Prostate gland (tissue), 2 donors: ENCODE measurements at regions not wholly inside any gene's neighbourhood (a gene's known extent, or its start where the extent isn't known, plus 50 kb on each side); places are given as distances from the start of the nearest gene placed in this dataset.

Experiments
- DNase-seq: peaks from one replicate; pipeline ENCODE4 v3.0.0-alpha.2; 2019; ENCODE audit warnings: low spot score
- H3K27ac ChIP-seq, 2 donors: fragments of 200-600 bp; sonication (generic); 2 replicates each; pipeline ENCODE4 v1.5.1; 2017 to 2019
- H3K27me3 ChIP-seq: fragments of 200-600 bp; sonication (generic); replicated peaks from 2 replicates; pipeline ENCODE4 v1.5.1; 2019; ENCODE audit not compliant: insufficient read depth
- H3K36me3 ChIP-seq, 2 donors: fragments of 200-600 bp; sonication (generic); 1 replicate in 1 of 2; 2 replicates in 1 of 2; pipeline versions ENCODE4 v1.5.1 to v1.8.1; 2017 to 2019
- H3K4me1 ChIP-seq: fragments of 200-600 bp; sonication (generic); replicated peaks from 2 replicates; pipeline ENCODE4 v1.5.1; 2019
- H3K4me3 ChIP-seq, 2 donors: fragments of 200-600 bp; sonication (generic); 2 replicates each; pipeline ENCODE4 v1.5.1; 2017 to 2019
- H3K9me3 ChIP-seq: fragments of 200-600 bp; sonication (generic); 2 replicates; pipeline ENCODE4 v1.5.1; 2017
- POLR2A ChIP-seq: fragments of 450-650 bp; IDR thresholded peaks from one replicate; pipeline ENCODE4 v1.6.1; 2016; ENCODE audit warnings: antibody characterized with exemption, mild to moderate bottlenecking
- POLR2AphosphoS5 ChIP-seq: sonication (generic); formaldehyde crosslinking; IDR thresholded peaks from one replicate; pipeline ENCODE4 v1.6.1; 2017; ENCODE audit warnings: antibody characterized with exemption
- WGBS: methylation state at CpG from one replicate; pipeline ENCODE4 v1.1.5; 2018; 5-methylcytosine and 5-hydroxymethylcytosine counted together
- intact Hi-C: fragments of 100-400 bp; cut with DNase I; formaldehyde crosslinking; loops from one replicate; pipeline ENCODE4 v1.14.2; 2022
- TF ChIP-seq, protein P1 (sequence below), 4 experiments: fragments of 200-600 bp in 2 of 4; fragments of 450-650 bp in 2 of 4; sonication (generic) in 2 of 4; IDR thresholded peaks; 1 replicate in 3 of 4; 2 replicates in 1 of 4; pipeline ENCODE4 v1.5.1; 2016 to 2019; ENCODE audit warnings: antibody characterized with exemption in 4 of 4, mild to moderate bottlenecking in 2 of 4, moderate library complexity in 2 of 4

DNA sequence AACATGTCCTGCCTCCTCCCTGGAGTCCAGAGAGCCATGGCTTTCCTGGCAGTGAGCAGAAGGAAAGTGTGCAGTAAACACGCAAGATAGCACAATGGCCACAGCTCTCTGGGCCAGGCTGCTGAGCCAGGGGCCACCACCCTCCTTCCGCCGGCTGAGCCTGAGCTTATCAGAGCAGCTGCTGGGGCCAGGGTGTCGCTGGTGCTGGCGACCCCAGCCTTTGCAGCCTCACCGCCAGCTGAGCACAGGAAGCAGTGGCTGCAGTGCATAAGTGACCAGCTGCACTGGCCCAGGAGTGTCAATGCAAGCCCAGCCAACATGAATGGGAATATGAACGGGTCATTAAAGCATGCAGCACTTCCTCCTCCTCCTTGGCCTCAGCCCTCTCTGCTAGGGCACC is 172.0 kb downstream of the ZFP36L2 start:
- Histone ChIP-seq H3K9me3 (no peaks in the 10 kb centered on the region), H3K27me3 (no peaks in the 10 kb centered on the region), H3K27ac (no peak overlapping the region), H3K4me1 (no peaks in the 10 kb centered on the region), H3K36me3 (no peaks in the 10 kb centered on the region), H3K4me3 (no peak overlapping the region)
- intact Hi-C loops: no loop called here
- TF ChIP-seq, protein P1, sequence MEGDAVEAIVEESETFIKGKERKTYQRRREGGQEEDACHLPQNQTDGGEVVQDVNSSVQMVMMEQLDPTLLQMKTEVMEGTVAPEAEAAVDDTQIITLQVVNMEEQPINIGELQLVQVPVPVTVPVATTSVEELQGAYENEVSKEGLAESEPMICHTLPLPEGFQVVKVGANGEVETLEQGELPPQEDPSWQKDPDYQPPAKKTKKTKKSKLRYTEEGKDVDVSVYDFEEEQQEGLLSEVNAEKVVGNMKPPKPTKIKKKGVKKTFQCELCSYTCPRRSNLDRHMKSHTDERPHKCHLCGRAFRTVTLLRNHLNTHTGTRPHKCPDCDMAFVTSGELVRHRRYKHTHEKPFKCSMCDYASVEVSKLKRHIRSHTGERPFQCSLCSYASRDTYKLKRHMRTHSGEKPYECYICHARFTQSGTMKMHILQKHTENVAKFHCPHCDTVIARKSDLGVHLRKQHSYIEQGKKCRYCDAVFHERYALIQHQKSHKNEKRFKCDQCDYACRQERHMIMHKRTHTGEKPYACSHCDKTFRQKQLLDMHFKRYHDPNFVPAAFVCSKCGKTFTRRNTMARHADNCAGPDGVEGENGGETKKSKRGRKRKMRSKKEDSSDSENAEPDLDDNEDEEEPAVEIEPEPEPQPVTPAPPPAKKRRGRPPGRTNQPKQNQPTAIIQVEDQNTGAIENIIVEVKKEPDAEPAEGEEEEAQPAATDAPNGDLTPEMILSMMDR (IDR thresholded peaks at IDR 0.05): no peak
- TF ChIP-seq POLR2A (no peak), POLR2AphosphoS5 (no peak)
- 84% methylated on average over 7 of the region's 7 CpGs for WGBS
- no peak for DNase-seq

DNA sequence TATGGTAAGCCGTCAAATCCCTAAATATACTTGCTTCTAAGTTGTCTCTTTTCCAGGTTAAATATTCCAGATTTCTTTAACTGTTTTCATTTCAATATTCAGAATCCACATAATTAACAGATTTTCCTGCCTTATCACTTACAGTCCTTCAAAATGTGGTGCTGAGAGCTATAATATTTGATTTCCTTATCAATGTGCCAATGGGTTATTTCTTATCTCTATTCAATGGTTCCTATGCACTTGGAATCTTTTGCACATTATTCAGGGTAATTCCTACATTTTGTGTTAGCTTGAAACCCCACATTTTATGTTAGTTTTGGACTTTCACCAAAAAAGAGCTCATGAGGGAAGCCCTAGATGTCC is 173.5 kb downstream of the ZFP36L2 start:
- no peaks in the 10 kb centered on the region for H3K27me3 ChIP-seq
- H3K4me3 ChIP-seq: no peak overlapping the region
- no peaks in the 10 kb centered on the region for H3K36me3 ChIP-seq
- no peak overlapping the region for H3K27ac ChIP-seq
- DNase-seq: no peak
- no peaks in the 10 kb centered on the region for H3K9me3 ChIP-seq
- WGBS: 100% methylated on average over 1 of the region's 1 CpG
- intact Hi-C loops: no loop called here
- no peaks in the 10 kb centered on the region for H3K4me1 ChIP-seq
- TF ChIP-seq, protein P1 (IDR thresholded peaks at IDR 0.05): no peak
- no peak for TF ChIP-seq POLR2A
- no peak for TF ChIP-seq POLR2AphosphoS5

DNA sequence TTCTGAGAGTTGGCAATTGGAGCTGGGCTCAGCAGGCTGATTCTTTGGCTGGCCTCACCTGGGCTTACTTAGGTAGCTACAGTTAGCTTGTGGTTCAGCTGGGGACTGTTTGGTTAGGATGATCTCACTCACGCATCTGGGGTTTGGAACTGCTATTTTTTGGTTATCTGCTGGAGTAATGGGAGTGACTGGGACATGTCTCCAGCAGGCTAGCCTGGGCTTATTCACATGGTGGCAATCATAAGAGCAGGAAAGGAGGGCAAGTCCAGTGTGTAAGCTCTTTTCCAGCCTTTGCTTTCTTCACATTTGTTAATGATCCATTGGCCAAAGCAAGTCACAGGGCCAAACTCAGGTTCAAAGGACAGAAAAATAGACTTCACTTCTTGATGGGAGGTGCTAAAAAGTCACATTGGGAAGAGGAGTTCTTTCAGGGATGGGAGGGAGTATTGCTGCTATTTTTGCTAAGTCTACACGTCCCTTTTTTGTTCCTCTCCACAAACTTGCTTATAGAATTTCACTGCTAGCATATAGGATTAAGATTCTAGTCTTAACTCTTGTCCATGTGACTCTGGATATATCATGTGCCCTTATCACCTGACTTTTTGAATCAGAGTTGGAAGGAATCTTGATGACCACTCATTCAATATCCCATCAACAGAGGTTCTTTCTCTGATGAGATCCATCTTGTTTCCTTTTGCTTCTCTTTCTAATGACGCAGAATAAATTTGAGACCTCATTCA is 174.0 kb downstream of the ZFP36L2 start:
- H3K4me3 ChIP-seq: no peak overlapping the region
- no peaks in the 10 kb centered on the region for H3K4me1 ChIP-seq
- H3K27me3 ChIP-seq: no peaks in the 10 kb centered on the region
- no peaks in the 10 kb centered on the region for H3K9me3 ChIP-seq
- H3K36me3 ChIP-seq: no peaks in the 10 kb centered on the region
- TF ChIP-seq POLR2AphosphoS5 (no peak), POLR2A (no peak)
- TF ChIP-seq, protein P1 (IDR thresholded peaks at IDR 0.05): no peak
- WGBS: 91% methylated on average over 3 of the region's 3 CpGs
- intact Hi-C loops: no loop called here
- DNase-seq: no peak
- H3K27ac ChIP-seq: no peak overlapping the region

DNA sequence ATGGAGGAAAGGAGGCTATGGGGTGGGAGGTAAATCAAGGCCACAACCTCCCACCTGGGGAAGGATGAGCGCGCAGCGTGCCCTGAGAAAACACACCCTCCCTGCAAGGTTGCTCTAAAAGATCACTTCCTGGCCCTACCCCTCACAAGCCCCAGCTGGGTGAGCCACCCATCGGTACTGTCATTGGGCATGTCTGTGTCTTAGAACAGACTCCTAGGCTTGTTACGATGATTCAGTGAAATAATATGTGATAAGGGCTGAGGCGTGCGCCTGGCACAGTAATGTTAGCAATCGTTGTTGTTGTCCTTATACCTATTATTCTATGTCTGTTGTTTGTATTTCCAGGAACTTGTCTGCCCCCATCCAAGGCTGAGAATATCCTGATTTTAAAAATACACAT is 175.1 kb downstream of the ZFP36L2 start:
- no peak overlapping the region for H3K27ac ChIP-seq
- TF ChIP-seq POLR2A (no peak), POLR2AphosphoS5 (no peak)
- TF ChIP-seq, protein P1 (IDR thresholded peaks at IDR 0.05): no peak
- no peaks in the 10 kb centered on the region for H3K9me3 ChIP-seq
- WGBS: 93% methylated on average over 8 of the region's 8 CpGs
- intact Hi-C loops: no loop called here
- no peak overlapping the region for H3K4me3 ChIP-seq
- H3K36me3 ChIP-seq: no peaks in the 10 kb centered on the region
- no peaks in the 10 kb centered on the region for H3K4me1 ChIP-seq
- H3K27me3 ChIP-seq: no peaks in the 10 kb centered on the region
- DNase-seq: no peak

DNA sequence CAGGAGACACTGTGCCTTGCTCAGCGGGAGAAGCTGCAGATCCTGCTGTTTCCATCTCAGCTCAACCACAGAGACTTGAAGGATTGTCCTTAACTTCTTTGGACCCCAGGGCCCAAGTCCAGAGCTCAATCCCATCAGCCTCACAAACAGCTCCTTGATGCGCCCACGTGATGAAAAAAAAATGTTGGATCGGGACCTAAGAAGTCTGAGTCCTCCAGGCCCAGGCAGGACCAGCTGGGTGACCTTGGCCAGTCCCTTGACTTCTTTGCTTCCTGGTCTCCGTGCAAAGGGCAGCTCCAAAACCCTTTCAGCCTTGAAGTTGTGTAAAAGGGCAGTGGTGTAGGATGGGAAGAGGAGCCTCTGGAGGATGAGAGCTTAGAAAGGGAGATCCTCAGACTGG is 175.5 kb downstream of the ZFP36L2 start:
- Histone ChIP-seq H3K9me3 (no peaks in the 10 kb centered on the region), H3K27me3 (no peaks in the 10 kb centered on the region), H3K36me3 (no peaks in the 10 kb centered on the region), H3K4me1 (no peaks in the 10 kb centered on the region), H3K27ac (no peak overlapping the region), H3K4me3 (no peak overlapping the region)
- no peak for DNase-seq
- TF ChIP-seq, protein P1 (IDR thresholded peaks at IDR 0.05): no peak
- TF ChIP-seq POLR2AphosphoS5: no peak
- no peak for TF ChIP-seq POLR2A
- intact Hi-C loops: no loop called here
- 75% methylated on average over 5 of the region's 5 CpGs for WGBS
